Panc1 (cell line): ENCODE measurements at regions not wholly inside any gene's neighbourhood (a gene's known extent, or its start where the extent isn't known, plus 50 kb on each side); places are given as distances from the start of the nearest gene placed in this dataset.

Source experiments
- ATAC-seq: fragments of 200-7000 bp; cut with Tn5 transposase; 2 replicates; pipeline ENCODE4 v1.9.1; 2020; ENCODE audit warnings: mild to moderate bottlenecking, moderate library complexity
- BruUV-seq: library from RNA; stranded (reverse); fragments of 400-500 nt; replicated peaks from 2 replicates; lab custom pipeline; 2021; lab: Mats Ljungman, UMichigan
- CTCF ChIA-PET: fragments of 300-600 bp; sonication (Branson Sonifier 250); formaldehyde crosslinking; loops from one replicate; lab custom pipeline; 2022; ENCODE audit warnings: antibody characterized with exemption; lab: Charles Lee
- POLR2A ChIA-PET: fragments of 300-600 bp; sonication (Branson Sonifier 250); formaldehyde crosslinking; loops from one replicate; lab custom pipeline; 2022; ENCODE audit warnings: antibody characterized with exemption; lab: Charles Lee
- DNase-seq: peaks from one replicate; pipeline ENCODE4 v3.0.0-alpha.2; 2010; ENCODE audit warnings: low read depth, low spot score
- H3K27ac ChIP-seq: 2 replicates; pipeline ENCODE4 v1.5.1; 2011; ENCODE audit warnings: mild to moderate bottlenecking, low read length, inconsistent platforms
- H3K27me3 ChIP-seq: fragments of 200-500 bp; sonication (Bioruptor generic); 2 replicates; pipeline ENCODE4 v1.6.0; 2014; ENCODE audit warnings: low read length, inconsistent platforms; ENCODE audit not compliant: control insufficient read depth, insufficient read depth
- H3K36me3 ChIP-seq: fragments of 200-500 bp; sonication (Bioruptor generic); 2 replicates; pipeline ENCODE4 v1.5.1; 2014; ENCODE audit warnings: inconsistent platforms, mild to moderate bottlenecking, low read length, moderate library complexity; ENCODE audit not compliant: control insufficient read depth, insufficient read depth
- H3K4me1 ChIP-seq: 2 replicates; pipeline ENCODE4 v1.5.1; 2011; ENCODE audit warnings: inconsistent platforms, mild to moderate bottlenecking, low read length, moderate library complexity; ENCODE audit not compliant: control insufficient read depth, insufficient read depth
- H3K4me3 ChIP-seq, 2 experiments: 2 replicates each; pipeline ENCODE4 v1.5.1; 2011 to 2012; ENCODE audit warnings: low read depth in 2 of 2, low read length in 2 of 2, mild to moderate bottlenecking in 2 of 2, inconsistent platforms in 1 of 2, moderate library complexity in 1 of 2
- H3K9me3 ChIP-seq: fragments of 200-500 bp; sonication (Bioruptor generic); 2 replicates; pipeline ENCODE4 v1.5.1; 2014; ENCODE audit warnings: low read depth, mild to moderate bottlenecking, inconsistent platforms, low read length, moderate library complexity; ENCODE audit not compliant: control insufficient read depth, insufficient read depth
- POLR2AphosphoS5 ChIP-seq: IDR thresholded peaks from 2 replicates; pipeline ENCODE4 v1.6.1; 2012; ENCODE audit warnings: mild to moderate bottlenecking, low read depth, low read length, moderate library complexity
- SIN3A ChIP-seq: IDR thresholded peaks from 2 replicates; pipeline ENCODE4 v1.6.1; 2012; ENCODE audit warnings: low read depth, mild to moderate bottlenecking, low read length, moderate library complexity, borderline replicate concordance; ENCODE audit not compliant: insufficient read depth
- TCF7L2 ChIP-seq: IDR thresholded peaks from 2 replicates; pipeline ENCODE4 v1.6.1; 2011; ENCODE audit warnings: mild to moderate bottlenecking, low read depth, low read length, inconsistent platforms
- in situ Hi-C: cut with HindIII; loops from 2 replicates; pipeline ENCODE4 v1.10.0; 2016; ENCODE audit warnings: low sequenced_read_pairs, low pct_unique_long_range_greater_than_20kb
- intact Hi-C: fragments of 100-400 bp; cut with micrococcal nuclease; formaldehyde crosslinking; loops from one replicate; pipeline ENCODE4 v1.10.0; 2022; ENCODE audit not compliant: unreplicated experiment
- TF ChIP-seq, protein P1 (sequence below), 2 experiments: IDR thresholded peaks; 2 replicates each; pipeline ENCODE4 v1.6.1; 2011 to 2012; ENCODE audit warnings: low read depth in 2 of 2, control low read depth in 1 of 2, low read length in 1 of 2, mild to moderate bottlenecking in 1 of 2, moderate library complexity in 1 of 2; ENCODE audit not compliant: insufficient read depth in 1 of 2
- TF ChIP-seq, protein P2 (sequence below): fragments of 450-650 bp; IDR thresholded peaks from 2 replicates; pipeline ENCODE4 v1.5.1; 2017; ENCODE audit warnings: mild to moderate bottlenecking

DNA sequence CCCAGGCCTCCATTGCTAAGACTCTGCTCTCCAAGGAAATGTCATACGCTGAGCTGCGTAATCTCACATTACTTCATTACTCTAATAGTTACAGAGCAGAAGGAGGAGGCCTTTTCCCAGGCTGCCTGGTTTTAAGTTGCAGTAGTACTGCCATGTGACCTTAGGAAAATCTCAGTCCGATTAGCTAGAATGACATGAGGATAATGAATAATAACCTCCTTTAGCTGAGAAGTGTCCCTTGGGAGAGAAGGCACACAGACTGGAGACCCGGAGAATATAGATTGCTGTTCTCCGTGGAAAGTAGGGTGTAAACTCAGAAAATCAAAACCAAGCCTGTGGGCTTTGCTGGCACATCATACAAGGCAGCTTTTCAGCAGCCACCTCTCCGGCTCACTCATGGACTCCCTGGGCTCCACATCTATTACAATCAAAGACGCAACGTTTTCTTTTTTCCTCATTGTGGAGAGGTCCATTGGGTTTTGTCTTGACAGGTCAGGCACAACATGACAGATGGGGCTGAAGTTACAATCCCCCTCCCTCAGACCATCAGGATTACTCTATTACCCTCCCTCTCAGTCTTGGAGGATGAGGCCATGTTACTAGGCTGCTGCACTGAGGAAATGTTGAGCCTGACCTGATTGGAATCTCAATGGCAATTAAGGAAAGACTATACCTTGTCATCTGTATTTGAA lies 134.8 kb upstream of the MB21D2 start:
- CTCF ChIA-PET = no interaction called here
- POLR2A ChIA-PET = no interaction called here
- ATAC-seq (no peak), DNase-seq (no peak)
- in situ Hi-C loops (no loop called here), intact Hi-C loops (no loop called here)
- peaks cover 5% of the 10 kb centered on the region for H3K27me3 ChIP-seq
- no peaks in the 10 kb centered on the region for H3K36me3 ChIP-seq
- no peak for TF ChIP-seq SIN3A
- TF ChIP-seq, protein P1, sequence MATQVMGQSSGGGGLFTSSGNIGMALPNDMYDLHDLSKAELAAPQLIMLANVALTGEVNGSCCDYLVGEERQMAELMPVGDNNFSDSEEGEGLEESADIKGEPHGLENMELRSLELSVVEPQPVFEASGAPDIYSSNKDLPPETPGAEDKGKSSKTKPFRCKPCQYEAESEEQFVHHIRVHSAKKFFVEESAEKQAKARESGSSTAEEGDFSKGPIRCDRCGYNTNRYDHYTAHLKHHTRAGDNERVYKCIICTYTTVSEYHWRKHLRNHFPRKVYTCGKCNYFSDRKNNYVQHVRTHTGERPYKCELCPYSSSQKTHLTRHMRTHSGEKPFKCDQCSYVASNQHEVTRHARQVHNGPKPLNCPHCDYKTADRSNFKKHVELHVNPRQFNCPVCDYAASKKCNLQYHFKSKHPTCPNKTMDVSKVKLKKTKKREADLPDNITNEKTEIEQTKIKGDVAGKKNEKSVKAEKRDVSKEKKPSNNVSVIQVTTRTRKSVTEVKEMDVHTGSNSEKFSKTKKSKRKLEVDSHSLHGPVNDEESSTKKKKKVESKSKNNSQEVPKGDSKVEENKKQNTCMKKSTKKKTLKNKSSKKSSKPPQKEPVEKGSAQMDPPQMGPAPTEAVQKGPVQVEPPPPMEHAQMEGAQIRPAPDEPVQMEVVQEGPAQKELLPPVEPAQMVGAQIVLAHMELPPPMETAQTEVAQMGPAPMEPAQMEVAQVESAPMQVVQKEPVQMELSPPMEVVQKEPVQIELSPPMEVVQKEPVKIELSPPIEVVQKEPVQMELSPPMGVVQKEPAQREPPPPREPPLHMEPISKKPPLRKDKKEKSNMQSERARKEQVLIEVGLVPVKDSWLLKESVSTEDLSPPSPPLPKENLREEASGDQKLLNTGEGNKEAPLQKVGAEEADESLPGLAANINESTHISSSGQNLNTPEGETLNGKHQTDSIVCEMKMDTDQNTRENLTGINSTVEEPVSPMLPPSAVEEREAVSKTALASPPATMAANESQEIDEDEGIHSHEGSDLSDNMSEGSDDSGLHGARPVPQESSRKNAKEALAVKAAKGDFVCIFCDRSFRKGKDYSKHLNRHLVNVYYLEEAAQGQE (IDR thresholded peaks at IDR 0.05; ENCODE audit: insufficient read depth in 1 of 2, low read depth in 2 of 2, low read length in 1 of 2) = no peak
- TF ChIP-seq, protein P2, sequence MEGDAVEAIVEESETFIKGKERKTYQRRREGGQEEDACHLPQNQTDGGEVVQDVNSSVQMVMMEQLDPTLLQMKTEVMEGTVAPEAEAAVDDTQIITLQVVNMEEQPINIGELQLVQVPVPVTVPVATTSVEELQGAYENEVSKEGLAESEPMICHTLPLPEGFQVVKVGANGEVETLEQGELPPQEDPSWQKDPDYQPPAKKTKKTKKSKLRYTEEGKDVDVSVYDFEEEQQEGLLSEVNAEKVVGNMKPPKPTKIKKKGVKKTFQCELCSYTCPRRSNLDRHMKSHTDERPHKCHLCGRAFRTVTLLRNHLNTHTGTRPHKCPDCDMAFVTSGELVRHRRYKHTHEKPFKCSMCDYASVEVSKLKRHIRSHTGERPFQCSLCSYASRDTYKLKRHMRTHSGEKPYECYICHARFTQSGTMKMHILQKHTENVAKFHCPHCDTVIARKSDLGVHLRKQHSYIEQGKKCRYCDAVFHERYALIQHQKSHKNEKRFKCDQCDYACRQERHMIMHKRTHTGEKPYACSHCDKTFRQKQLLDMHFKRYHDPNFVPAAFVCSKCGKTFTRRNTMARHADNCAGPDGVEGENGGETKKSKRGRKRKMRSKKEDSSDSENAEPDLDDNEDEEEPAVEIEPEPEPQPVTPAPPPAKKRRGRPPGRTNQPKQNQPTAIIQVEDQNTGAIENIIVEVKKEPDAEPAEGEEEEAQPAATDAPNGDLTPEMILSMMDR = no peak
- TF ChIP-seq TCF7L2 = no peak
- H3K4me3 ChIP-seq = no peak overlapping the region
- no peaks in the 10 kb centered on the region for H3K9me3 ChIP-seq
- BruUV-seq = no TSS peak
- no peak overlapping the region for H3K27ac ChIP-seq
- no peaks in the 10 kb centered on the region for H3K4me1 ChIP-seq

DNA sequence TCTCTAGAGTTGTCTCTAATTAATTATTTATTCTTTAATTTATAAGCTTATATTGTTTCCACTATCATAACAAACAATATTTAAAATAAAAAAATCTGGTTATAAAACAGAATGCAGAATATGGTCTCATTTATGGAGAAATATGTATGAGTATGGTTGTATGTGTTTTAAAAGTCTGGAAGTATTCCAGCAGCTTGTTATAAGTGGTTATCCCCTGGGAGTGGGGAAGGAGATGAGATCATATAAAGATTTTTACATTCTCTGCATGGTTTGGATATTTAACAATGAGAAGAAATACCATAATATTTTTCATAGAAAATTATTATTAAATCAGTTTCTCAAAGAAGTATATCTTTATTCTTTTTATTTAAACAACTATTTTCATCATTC lies 135.4 kb upstream of the MB21D2 start:
- POLR2A ChIA-PET = no interaction called here
- Histone ChIP-seq H3K27ac (no peak overlapping the region), H3K36me3 (no peaks in the 10 kb centered on the region), H3K27me3 (peaks cover 3% of the 10 kb centered on the region), H3K4me1 (no peaks in the 10 kb centered on the region), H3K9me3 (no peaks in the 10 kb centered on the region), H3K4me3 (no peak overlapping the region)
- in situ Hi-C loops (no loop called here), intact Hi-C loops (no loop called here)
- ATAC-seq (no peak), DNase-seq (no peak)
- TF ChIP-seq, protein P1 (IDR thresholded peaks at IDR 0.05; ENCODE audit: insufficient read depth in 1 of 2, low read depth in 2 of 2, low read length in 1 of 2) = no peak
- TF ChIP-seq SIN3A (no peak), TCF7L2 (no peak), POLR2AphosphoS5 (no peak)
- TF ChIP-seq, protein P2 = no peak
- BruUV-seq = no TSS peak
- CTCF ChIA-PET = no interaction called here
